ENCODE measurements at regions not wholly inside any gene's neighbourhood (a gene's known extent, or its start where the extent isn't known, plus 50 kb on each side); places are given as distances from the start of the nearest gene placed in this dataset.

GRCh38 chr4:67054896-67055295 lies 490.4 kb downstream of the CENPC start:
- TF ChIP-seq ZFY (CRISPR knock-in tag; IDR thresholded peaks at IDR 0.05): no peak
- TF ChIP-seq RFX5 (IDR thresholded peaks at IDR 0.05; ENCODE audit: low read depth, low read length): no peak
- no peak for TF ChIP-seq HMGXB4 (CRISPR knock-in tag; IDR thresholded peaks at IDR 0.05; ENCODE audit: borderline replicate concordance in 1 of 2, low read depth in 1 of 2)
- TF ChIP-seq AGO2 (optimal IDR thresholded peaks at IDR 0.05; ENCODE audit: low read depth, low read length): no peak
- no peak for TF ChIP-seq ATF6 (CRISPR knock-in tag; conservative IDR thresholded peaks at IDR 0.05)
- TF ChIP-seq THRA (CRISPR knock-in tag; IDR thresholded peaks at IDR 0.05; ENCODE audit: borderline replicate concordance): no peak
- TF ChIP-seq ETV6 (CRISPR knock-in tag; conservative IDR thresholded peaks at IDR 0.05): no peak
- no peak for TF ChIP-seq U2AF1 (optimal IDR thresholded peaks at IDR 0.05; ENCODE audit: low read depth, low read length)
- no peak for TF ChIP-seq ZZZ3 (CRISPR knock-in tag; IDR thresholded peaks at IDR 0.05; ENCODE audit: borderline replicate concordance)
- TF ChIP-seq CTCF (CRISPR knock-in tag; IDR thresholded peaks at IDR 0.05): no peak
- TF ChIP-seq E2F2 (CRISPR knock-in tag; IDR thresholded peaks at IDR 0.05; ENCODE audit: borderline replicate concordance): no peak
- TF ChIP-seq NCOA2 (CRISPR knock-in tag; IDR thresholded peaks at IDR 0.05): no peak

Data from HepG2 (cell line).